NCI-H2227 (cell line): ENCODE measurements at regions not wholly inside any gene's neighbourhood (a gene's known extent, or its start where the extent isn't known, plus 50 kb on each side); places are given as distances from the start of the nearest gene placed in this dataset.

Experiments
- DNase-seq: peaks from one replicate; lab custom pipeline; 2025; ENCODE audit not compliant: unreplicated experiment; lab: John Stamatoyannopoulos, UW

- no peak for DNase-seq
These were observed 101.4 kb upstream of the GLI3 start for GRCh38 chr7:42338231-42338915.

GRCh38 chr7:42337225-42337905, 100.4 kb upstream of the GLI3 start:
- DNase-seq: no peak

GRCh38 chr7:42332605-42333222, 95.7 kb upstream of the GLI3 start:
- no peak for DNase-seq

DNA sequence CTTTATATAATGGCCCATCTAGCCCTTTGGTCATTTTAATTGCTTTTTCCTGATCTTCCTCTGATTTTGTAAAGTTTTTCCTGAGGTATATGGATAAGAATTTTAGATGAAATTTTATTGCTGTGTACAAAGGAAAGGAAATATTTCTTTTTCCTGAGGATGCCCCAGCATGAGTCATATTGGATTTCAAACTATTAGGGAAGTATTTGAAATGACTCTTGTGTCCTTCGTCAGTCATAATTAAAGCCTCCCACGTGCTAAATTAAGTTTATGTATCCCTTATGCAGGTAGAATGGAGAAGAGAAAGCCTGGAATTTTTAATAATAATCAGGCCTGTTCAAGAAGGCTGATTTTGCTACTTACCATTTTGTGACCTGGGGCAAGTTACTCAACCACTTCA, 82.6 kb upstream of the GLI3 start:
- no peak for DNase-seq

DNA sequence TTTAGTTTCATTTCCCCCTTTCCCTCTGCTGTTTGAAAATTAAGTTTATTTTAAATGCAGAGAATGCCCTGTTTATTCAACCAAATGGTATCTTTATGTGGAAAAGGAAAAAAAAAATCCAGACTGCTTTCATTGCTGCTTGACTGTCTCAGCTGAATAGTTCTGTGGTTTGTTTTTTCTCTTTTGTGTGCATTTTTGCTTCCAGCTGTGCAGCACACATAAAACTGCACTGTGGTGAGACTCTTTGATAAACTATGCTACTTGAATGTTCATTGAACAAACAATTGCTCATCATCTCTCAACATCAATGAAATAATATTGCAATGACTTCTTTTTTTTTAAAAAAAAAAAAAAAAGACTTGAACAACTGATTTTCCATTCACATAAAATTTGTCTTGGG, 78.6 kb upstream of the GLI3 start:
- DNase-seq: no peak

DNA sequence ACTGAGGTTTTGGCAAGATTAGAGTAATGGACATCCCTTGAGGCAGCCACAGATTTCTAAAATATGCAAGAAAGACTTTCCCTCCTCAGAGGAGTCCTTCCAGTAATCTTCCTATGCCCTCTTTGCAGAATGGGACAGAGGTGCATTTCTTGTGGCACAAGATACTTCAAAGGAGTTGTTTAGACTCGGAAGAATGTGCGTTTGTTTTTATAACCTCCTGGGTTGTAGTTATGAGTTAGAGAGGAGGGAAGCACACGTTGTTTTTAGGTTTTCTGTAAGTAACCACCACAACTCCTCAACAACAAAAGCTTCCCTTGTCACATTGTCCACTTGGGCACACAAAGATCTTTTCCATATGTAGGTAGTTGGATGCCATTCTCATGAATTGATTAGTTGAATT, 78.1 kb upstream of the GLI3 start:
- DNase-seq: no peak

DNA sequence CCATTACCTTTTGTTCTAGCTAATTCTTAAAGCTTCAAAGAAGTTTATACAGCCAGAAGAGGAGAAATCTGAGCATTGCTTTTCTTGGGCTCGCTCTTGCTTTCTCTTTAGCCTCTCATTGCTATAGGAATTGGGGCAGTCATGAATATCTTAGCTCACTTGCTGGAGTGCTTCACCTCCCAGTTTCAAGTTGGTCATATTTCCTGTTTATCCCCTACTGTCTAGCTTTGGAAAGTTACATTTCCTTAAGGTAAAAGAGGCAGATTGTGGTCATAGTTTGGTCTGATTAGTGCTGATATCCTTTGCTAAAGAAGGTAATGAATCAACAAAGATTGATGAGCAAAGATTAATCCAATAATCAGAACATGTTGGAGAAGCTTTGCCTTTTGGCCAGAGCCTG, 77.7 kb upstream of the GLI3 start:
- DNase-seq: no peak

DNA sequence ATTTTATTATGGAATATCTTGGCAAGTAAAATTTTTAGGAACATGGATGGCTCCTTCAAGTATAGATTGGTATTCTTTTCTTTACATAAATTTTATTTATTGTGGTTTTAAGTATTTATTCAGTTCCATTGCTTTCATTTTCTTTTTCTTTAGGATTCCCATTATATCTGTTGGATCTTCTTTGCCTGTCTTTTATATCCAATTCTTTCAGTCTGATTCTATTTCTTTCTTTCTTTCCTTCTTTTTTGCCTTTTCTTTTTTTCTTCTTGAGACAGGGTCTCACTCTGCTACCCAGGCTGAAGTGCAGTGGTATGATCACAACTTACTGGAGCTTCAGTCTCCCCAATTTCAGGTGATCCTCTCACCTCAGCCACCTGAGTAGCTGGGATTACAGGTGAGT, 74.2 kb upstream of the GLI3 start:
- DNase-seq: no peak

DNA sequence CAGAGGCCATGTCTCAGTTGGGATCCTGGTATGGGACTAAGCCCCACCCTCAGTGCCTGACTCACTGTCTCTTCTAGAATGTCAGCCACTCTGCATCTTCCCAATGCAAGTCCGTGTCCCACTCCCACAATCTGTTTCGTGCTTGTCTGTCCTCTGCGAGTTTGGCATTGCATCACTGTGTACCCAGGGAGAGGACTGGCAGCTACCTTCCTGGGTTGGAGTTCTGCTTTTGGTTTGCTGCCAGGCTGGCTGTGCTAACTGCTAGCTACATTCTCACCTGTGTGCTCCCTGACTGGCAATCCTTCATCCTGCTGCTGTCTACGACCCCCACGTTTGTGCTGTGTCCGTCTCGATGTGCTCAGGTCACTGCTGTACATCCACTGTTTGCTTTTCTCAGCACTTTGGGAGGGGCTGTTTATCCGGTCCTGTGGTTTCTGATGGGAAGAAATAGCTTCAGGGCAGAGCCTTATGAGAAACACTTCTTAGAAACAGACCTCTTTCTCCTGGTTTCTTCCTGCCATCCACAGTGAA, 56.0 kb upstream of the GLI3 start:
- no peak for DNase-seq

DNA sequence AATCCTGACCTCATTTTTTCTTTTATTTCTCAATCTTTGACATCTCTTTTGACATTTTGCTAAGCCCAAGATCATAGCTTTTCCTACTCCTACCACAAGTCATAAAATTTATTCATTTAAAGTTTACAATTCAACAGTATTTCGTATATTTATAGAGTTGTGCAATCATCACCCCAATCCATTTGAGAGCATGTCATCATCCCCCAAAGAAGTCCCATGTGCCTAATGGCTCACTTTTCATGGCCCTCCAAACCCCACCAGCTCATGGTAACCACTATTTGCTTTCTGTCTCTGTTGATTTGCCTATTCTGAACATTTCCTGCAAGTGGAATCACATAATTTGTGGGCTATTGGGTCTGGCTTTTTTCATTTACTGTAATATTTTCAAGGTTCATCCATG, 52.5 kb upstream of the GLI3 start:
- no peak for DNase-seq
